CD14-positive monocyte (primary cell): ENCODE measurements at regions not wholly inside any gene's neighbourhood (a gene's known extent, or its start where the extent isn't known, plus 50 kb on each side); places are given as distances from the start of the nearest gene placed in this dataset.

Source experiments
- DNase-seq, 3 donors: peaks; one replicate each; pipeline ENCODE4 v3.0.0-alpha.2; 2011 to 2022
- H2AFZ ChIP-seq: 2 replicates; pipeline ENCODE4 v1.6.0; 2012; ENCODE audit warnings: mild to moderate bottlenecking, low read depth, low read length, inconsistent platforms; ENCODE audit not compliant: insufficient read depth, poor library complexity, severe bottlenecking
- H3K27ac ChIP-seq, 2 donors: 1 replicate in 1 of 2; 2 replicates in 1 of 2; pipeline ENCODE4 v1.5.1; 2012 to 2013; ENCODE audit warnings: low read length in 2 of 2, control low read depth in 1 of 2, inconsistent platforms in 1 of 2, low read depth in 1 of 2, mild to moderate bottlenecking in 1 of 2
- H3K27me3 ChIP-seq, 2 donors: one replicate each; pipeline versions ENCODE4 v1.6.0 to v1.6.1; 2011 to 2013; ENCODE audit warnings: low read length in 2 of 2; ENCODE audit not compliant: control insufficient read depth in 2 of 2, insufficient read depth in 2 of 2
- H3K36me3 ChIP-seq, 2 donors: replicated peaks in 1 of 2; 1 replicate in 1 of 2; 2 replicates in 1 of 2; pipeline versions ENCODE4 v1.5.1 to v1.6.1; 2012 to 2013; ENCODE audit warnings: low read length in 2 of 2, control low read depth in 1 of 2, inconsistent platforms in 1 of 2, mild to moderate bottlenecking in 1 of 2; ENCODE audit not compliant: insufficient read depth in 2 of 2, control insufficient read depth in 1 of 2
- H3K4me1 ChIP-seq, 2 donors: 1 replicate in 1 of 2; 2 replicates in 1 of 2; pipeline versions ENCODE4 v1.5.1 to v1.6.1; 2012 to 2013; ENCODE audit warnings: low read length in 2 of 2, control low read depth in 1 of 2, inconsistent platforms in 1 of 2, mild to moderate bottlenecking in 1 of 2, moderate library complexity in 1 of 2; ENCODE audit not compliant: insufficient read depth in 2 of 2, control insufficient read depth in 1 of 2
- H3K4me2 ChIP-seq: replicated peaks from 2 replicates; pipeline ENCODE3; 2012; ENCODE audit warnings: low read length, moderate library complexity, mild to moderate bottlenecking; ENCODE audit not compliant: poor library complexity, severe bottlenecking; ENCODE audit errors: extremely low read depth
- H3K4me3 ChIP-seq, 3 experiments: fragments of 200-600 bp in 1 of 3; sonication (generic) in 1 of 3; replicated peaks in 1 of 3; 1 replicate in 2 of 3; 2 replicates in 1 of 3; pipeline ENCODE4 v1.5.1; 2011 to 2013; ENCODE audit warnings: low read length in 3 of 3, mild to moderate bottlenecking in 3 of 3, control low read depth in 2 of 3, low read depth in 2 of 3, inconsistent platforms in 1 of 3, moderate library complexity in 1 of 3
- H3K79me2 ChIP-seq: 2 replicates; pipeline ENCODE4 v1.6.0; 2012; ENCODE audit warnings: mild to moderate bottlenecking, control low read depth, inconsistent platforms, low read length, moderate library complexity; ENCODE audit not compliant: insufficient read depth
- H3K9ac ChIP-seq: 2 replicates; pipeline ENCODE4 v1.6.0; 2017; ENCODE audit warnings: low read length, mild to moderate bottlenecking; ENCODE audit not compliant: insufficient read depth, poor library complexity, severe bottlenecking
- H3K9me3 ChIP-seq, 2 donors: replicated peaks in 1 of 2; 1 replicate in 1 of 2; 2 replicates in 1 of 2; pipeline versions ENCODE4 v1.5.1 to v1.6.1; 2012 to 2013; ENCODE audit warnings: low read length in 2 of 2, control low read depth in 1 of 2; ENCODE audit not compliant: control insufficient read depth in 1 of 2, insufficient read depth in 1 of 2
- H4K20me1 ChIP-seq: 2 replicates; pipeline ENCODE4 v1.6.0; 2012; ENCODE audit warnings: mild to moderate bottlenecking, low read length, control low read depth, moderate library complexity; ENCODE audit not compliant: insufficient read depth
- H3K27ac Mint-ChIP-seq, 7 donors: one replicate each; pipeline ENCODE4 v1.8.0; 2020; ENCODE audit warnings: mild to moderate bottlenecking in 7 of 7, mixed read lengths in 7 of 7, moderate library complexity in 6 of 7, inconsistent platforms in 2 of 7
- H3K27me3 Mint-ChIP-seq, 3 donors: one replicate each; pipeline ENCODE4 v1.8.0; 2021 to 2022; ENCODE audit warnings: low read depth in 3 of 3, mild to moderate bottlenecking in 3 of 3, mixed read lengths in 3 of 3, moderate library complexity in 3 of 3, inconsistent platforms in 1 of 3
- H3K36me3 Mint-ChIP-seq, 2 donors: one replicate each; pipeline ENCODE4 v1.8.0; 2020; ENCODE audit warnings: mixed read lengths in 2 of 2, inconsistent platforms in 1 of 2, mild to moderate bottlenecking in 1 of 2
- H3K4me1 Mint-ChIP-seq: one replicate; pipeline ENCODE4 v1.8.0; 2020; ENCODE audit warnings: mild to moderate bottlenecking, mixed read lengths
- H3K4me3 Mint-ChIP-seq, 2 donors: one replicate each; pipeline ENCODE4 v1.8.0; 2020; ENCODE audit warnings: mild to moderate bottlenecking in 2 of 2, mixed read lengths in 2 of 2, moderate library complexity in 1 of 2
- H3K9me3 Mint-ChIP-seq, 7 donors: one replicate each; pipeline ENCODE4 v1.8.0; 2020 to 2022; ENCODE audit warnings: mixed read lengths in 7 of 7, mild to moderate bottlenecking in 6 of 7, moderate library complexity in 6 of 7, inconsistent platforms in 2 of 7
- WGBS: methylation state at CpG from one replicate; pipeline ENCODE4 v1.1.5; 2013; ENCODE audit warnings: missing lambda C conversion rate; ENCODE audit not compliant: insufficient coverage; 5-methylcytosine and 5-hydroxymethylcytosine counted together
- intact Hi-C, 2 donors: fragments of 100-400 bp; cut with micrococcal nuclease; formaldehyde crosslinking; loops; one replicate each; pipeline versions ENCODE4 v1.15.0 to v1.15.1; 2023
- TF ChIP-seq, protein P1 (sequence below): fragments of 200-600 bp; IDR thresholded peaks from one replicate; pipeline ENCODE4 v1.8.0; 2022; ENCODE audit warnings: antibody characterized with exemption, mild to moderate bottlenecking

DNA sequence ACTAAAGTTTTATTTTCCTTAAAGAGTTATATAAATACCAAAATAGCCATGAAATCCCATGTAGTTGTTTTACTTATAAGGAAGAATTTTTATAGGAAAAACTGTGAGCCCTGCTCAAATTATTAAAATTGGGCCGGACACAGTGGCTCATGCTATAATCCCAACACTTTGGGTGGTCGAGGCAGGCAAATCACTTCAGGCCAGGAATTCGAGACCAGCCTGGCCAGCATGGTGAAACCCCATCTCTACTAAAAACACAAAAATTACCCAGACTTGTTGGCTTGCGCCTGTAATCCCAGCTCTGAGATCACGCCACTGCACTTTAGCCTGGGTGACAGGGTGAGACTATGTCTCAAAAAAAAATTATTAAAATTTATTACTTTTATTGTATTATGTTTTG lies 149.3 kb downstream of the MRPL39 start:
- Mint-ChIP-seq H3K27me3 (peaks cover 0 to 7% (median 0%) of the 10 kb centered on the region in 3 donors), H3K4me1 (peaks cover 6% of the 10 kb centered on the region), H3K27ac (peak overlapping the region in 4 of 7 donors; percentile 69 to 81 (median 74)), H3K9me3 (peaks cover 0 to 3% (median 0%) of the 10 kb centered on the region in 7 donors), H3K4me3 (no peak overlapping the region), H3K36me3 (no peaks in the 10 kb centered on the region)
- Histone ChIP-seq H3K9ac (no peak overlapping the region), H3K27ac (no peak overlapping the region), H3K79me2 (no peaks in the 10 kb centered on the region), H3K4me3 (no peak overlapping the region), H3K27me3 (no peaks in the 10 kb centered on the region), H3K9me3 (no peaks in the 10 kb centered on the region), H2AFZ (no peak overlapping the region), H3K36me3 (no peaks in the 10 kb centered on the region), H3K4me2 (no peak overlapping the region), H4K20me1 (no peaks in the 10 kb centered on the region), H3K4me1 (peaks cover 9 to 11% of the 10 kb centered on the region in 2 donors)
- intact Hi-C loops = loop anchor here in 1 of 2 donors (10.0 kb wide), 1 partner anchor 277 kb away; the partner anchor contains the start of genes ATP5PF and GABPA
- TF ChIP-seq, protein P1, sequence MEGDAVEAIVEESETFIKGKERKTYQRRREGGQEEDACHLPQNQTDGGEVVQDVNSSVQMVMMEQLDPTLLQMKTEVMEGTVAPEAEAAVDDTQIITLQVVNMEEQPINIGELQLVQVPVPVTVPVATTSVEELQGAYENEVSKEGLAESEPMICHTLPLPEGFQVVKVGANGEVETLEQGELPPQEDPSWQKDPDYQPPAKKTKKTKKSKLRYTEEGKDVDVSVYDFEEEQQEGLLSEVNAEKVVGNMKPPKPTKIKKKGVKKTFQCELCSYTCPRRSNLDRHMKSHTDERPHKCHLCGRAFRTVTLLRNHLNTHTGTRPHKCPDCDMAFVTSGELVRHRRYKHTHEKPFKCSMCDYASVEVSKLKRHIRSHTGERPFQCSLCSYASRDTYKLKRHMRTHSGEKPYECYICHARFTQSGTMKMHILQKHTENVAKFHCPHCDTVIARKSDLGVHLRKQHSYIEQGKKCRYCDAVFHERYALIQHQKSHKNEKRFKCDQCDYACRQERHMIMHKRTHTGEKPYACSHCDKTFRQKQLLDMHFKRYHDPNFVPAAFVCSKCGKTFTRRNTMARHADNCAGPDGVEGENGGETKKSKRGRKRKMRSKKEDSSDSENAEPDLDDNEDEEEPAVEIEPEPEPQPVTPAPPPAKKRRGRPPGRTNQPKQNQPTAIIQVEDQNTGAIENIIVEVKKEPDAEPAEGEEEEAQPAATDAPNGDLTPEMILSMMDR = no peak
- WGBS = no CpG with 5 or more reads among the region's 5 CpGs
- no peak for DNase-seq

DNA sequence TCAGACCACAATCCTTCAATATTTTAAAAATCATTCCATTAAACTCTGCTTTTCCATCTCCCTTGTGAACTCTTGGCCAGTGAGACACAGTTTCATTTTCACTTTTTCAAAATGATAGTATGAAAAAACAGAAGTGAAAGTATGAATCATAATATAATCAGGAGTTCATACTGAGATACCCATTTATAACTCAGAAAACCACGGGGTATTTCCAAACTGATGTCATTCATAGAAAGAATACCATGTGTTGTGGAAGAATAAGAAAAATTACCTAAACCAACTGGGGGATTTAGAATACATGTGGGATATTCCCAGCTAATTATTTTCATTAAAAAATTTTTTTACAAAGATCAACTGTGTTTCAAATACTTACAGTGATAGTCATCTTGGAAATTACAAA lies 149.9 kb downstream of the MRPL39 start:
- H3K27me3 ChIP-seq = no peaks in the 10 kb centered on the region
- H4K20me1 ChIP-seq = no peaks in the 10 kb centered on the region
- peaks cover 9 to 11% of the 10 kb centered on the region in 2 donors for H3K4me1 ChIP-seq
- H3K36me3 Mint-ChIP-seq = no peaks in the 10 kb centered on the region
- intact Hi-C loops = loop anchor here in 1 of 2 donors (10.0 kb wide), 1 partner anchor 277 kb away; the partner anchor contains the start of genes ATP5PF and GABPA
- no CpG with 5 or more reads among the region's 1 CpG for whole genome bisulfite sequencing
- no peak overlapping the region for H2AFZ ChIP-seq
- peak; percentile 71 to 94 (median 91) for DNase-seq
- H3K9ac ChIP-seq = no peak overlapping the region
- peaks cover 0 to 3% (median 0%) of the 10 kb centered on the region in 7 donors for H3K9me3 Mint-ChIP-seq
- H3K79me2 ChIP-seq = no peaks in the 10 kb centered on the region
- no peaks in the 10 kb centered on the region for H3K9me3 ChIP-seq
- no peak overlapping the region for H3K4me3 ChIP-seq
- peaks cover 0 to 7% (median 0%) of the 10 kb centered on the region in 3 donors for H3K27me3 Mint-ChIP-seq
- H3K27ac ChIP-seq = no peak overlapping the region
- H3K4me1 Mint-ChIP-seq = peaks cover 6% of the 10 kb centered on the region
- peak overlapping the region in 1 of 2 donors; percentile 65 for H3K4me3 Mint-ChIP-seq
- TF ChIP-seq, protein P1 = no peak
- no peaks in the 10 kb centered on the region for H3K36me3 ChIP-seq
- peak overlapping the region; percentile 46 to 90 (median 79) for H3K27ac Mint-ChIP-seq
- peak overlapping the region; percentile 20 for H3K4me2 ChIP-seq
